HepG2 (cell line): ENCODE measurements at regions not wholly inside any gene's neighbourhood (a gene's known extent, or its start where the extent isn't known, plus 50 kb on each side); places are given as distances from the start of the nearest gene placed in this dataset.

Experiments
- ATAD3A ChIP-seq: sonication (generic); formaldehyde crosslinking; IDR thresholded peaks from 2 replicates; pipeline ENCODE4 v1.4.0; 2020; ENCODE audit warnings: missing genetic modification reagents
- ATF1 ChIP-seq: IDR thresholded peaks from 2 replicates; pipeline ENCODE4 v1.6.1; 2016; ENCODE audit warnings: mild to moderate bottlenecking, control low read depth
- BRCA1 ChIP-seq: sonication (generic); formaldehyde crosslinking; IDR thresholded peaks from 2 replicates; pipeline ENCODE4 v1.4.0; 2020; ENCODE audit warnings: missing genetic modification reagents
- ERF ChIP-seq: IDR thresholded peaks from 2 replicates; pipeline ENCODE4 v1.6.1; 2018; ENCODE audit warnings: missing biosample characterization, missing genetic modification reagents
- HDAC6 ChIP-seq: fragments of 200-600 bp; sonication (generic); IDR thresholded peaks from 2 replicates; pipeline ENCODE4 v1.7.0; 2017; ENCODE audit warnings: mild to moderate bottlenecking, antibody characterized with exemption, low read length, low read depth
- KLF13 ChIP-seq: sonication (generic); formaldehyde crosslinking; IDR thresholded peaks from 2 replicates; pipeline ENCODE4 v1.4.0; 2020; ENCODE audit warnings: mild to moderate bottlenecking, missing genetic modification reagents
- NFYB ChIP-seq: sonication (generic); formaldehyde crosslinking; IDR thresholded peaks from 2 replicates; pipeline ENCODE4 v1.4.0; 2020; ENCODE audit warnings: missing genetic modification reagents
- NR1H2 ChIP-seq: sonication (generic); formaldehyde crosslinking; IDR thresholded peaks from 2 replicates; pipeline ENCODE4 v1.8.1; 2022; ENCODE audit warnings: low read depth, missing genetic modification reagents, borderline replicate concordance
- SIN3B ChIP-seq: fragments of 150-350 bp; IDR thresholded peaks from 2 replicates; pipeline ENCODE4 v1.6.1; 2014; ENCODE audit warnings: low read length
- ZBTB8A ChIP-seq: sonication (generic); formaldehyde crosslinking; IDR thresholded peaks from 2 replicates; pipeline ENCODE4 v1.4.0; 2020; ENCODE audit warnings: mild to moderate bottlenecking, low read depth, missing genetic modification reagents, borderline replicate concordance
- ZFAT ChIP-seq: sonication (generic); formaldehyde crosslinking; conservative IDR thresholded peaks from 2 replicates; pipeline ENCODE4 v1.8.1; 2023; ENCODE audit warnings: missing genetic modification reagents, inconsistent platforms
- ZFP90 ChIP-seq: sonication (generic); formaldehyde crosslinking; IDR thresholded peaks from 2 replicates; pipeline ENCODE4 v1.8.0; 2022; ENCODE audit warnings: missing genetic modification reagents, mild to moderate bottlenecking, inconsistent platforms, borderline replicate concordance
- ZNF253 ChIP-seq: sonication (generic); formaldehyde crosslinking; IDR thresholded peaks from 2 replicates; pipeline ENCODE4 v1.8.0; 2022; ENCODE audit warnings: mild to moderate bottlenecking, missing genetic modification reagents, borderline replicate concordance
- ZNF335 ChIP-seq: sonication (generic); formaldehyde crosslinking; IDR thresholded peaks from 2 replicates; pipeline ENCODE4 v1.4.0; 2020; ENCODE audit warnings: missing genetic modification reagents
- TF ChIP-seq, protein P1 (sequence below): sonication (generic); formaldehyde crosslinking; IDR thresholded peaks from 2 replicates; pipeline ENCODE4 v1.4.0; 2020; ENCODE audit warnings: missing genetic modification reagents, mild to moderate bottlenecking, borderline replicate concordance
- TF ChIP-seq, protein P2 (sequence below): sonication (generic); formaldehyde crosslinking; conservative IDR thresholded peaks from 2 replicates; pipeline ENCODE4 v1.4.0; 2020; ENCODE audit warnings: missing genetic modification reagents
- TF ChIP-seq, protein P3 (sequence below): sonication (generic); formaldehyde crosslinking; IDR thresholded peaks from 2 replicates; pipeline ENCODE4 v1.4.0; 2020; ENCODE audit warnings: missing genetic modification reagents, borderline replicate concordance
- TF ChIP-seq, protein P4 (sequence below): sonication (generic); formaldehyde crosslinking; IDR thresholded peaks from 2 replicates; pipeline ENCODE4 v1.4.0; 2020; ENCODE audit warnings: missing genetic modification reagents
- TF ChIP-seq, protein P5 (sequence below): sonication (generic); formaldehyde crosslinking; IDR thresholded peaks from 2 replicates; pipeline ENCODE4 v1.8.1; 2023; ENCODE audit warnings: mild to moderate bottlenecking, inconsistent platforms, moderate library complexity, missing genetic modification reagents, borderline replicate concordance
- TF ChIP-seq, protein P6 (sequence below): sonication (generic); formaldehyde crosslinking; IDR thresholded peaks from 2 replicates; pipeline ENCODE4 v1.5.1; 2020; ENCODE audit warnings: missing genetic modification reagents, mild to moderate bottlenecking, borderline replicate concordance

DNA sequence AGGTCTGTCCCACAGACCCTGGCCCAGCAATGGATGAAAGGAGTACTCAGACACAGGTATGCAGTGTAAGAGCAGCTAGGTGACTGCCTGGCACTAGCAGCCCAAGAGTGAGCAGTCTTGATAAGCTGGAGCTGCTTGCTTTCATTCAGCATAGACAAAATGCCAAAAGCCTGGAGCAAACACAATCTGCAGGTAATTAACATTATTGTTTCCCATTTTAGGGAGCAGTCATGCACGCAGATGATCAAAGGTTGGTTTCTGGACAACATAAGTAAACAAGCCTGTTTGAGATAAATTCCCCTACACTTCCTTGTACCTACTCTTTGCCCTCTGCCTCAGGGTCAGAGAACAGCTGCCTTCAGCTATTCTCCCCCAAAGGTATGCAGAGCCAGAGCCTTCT, 73.7 kb upstream of the MSTN start (continued):
- TF ChIP-seq, protein P1, sequence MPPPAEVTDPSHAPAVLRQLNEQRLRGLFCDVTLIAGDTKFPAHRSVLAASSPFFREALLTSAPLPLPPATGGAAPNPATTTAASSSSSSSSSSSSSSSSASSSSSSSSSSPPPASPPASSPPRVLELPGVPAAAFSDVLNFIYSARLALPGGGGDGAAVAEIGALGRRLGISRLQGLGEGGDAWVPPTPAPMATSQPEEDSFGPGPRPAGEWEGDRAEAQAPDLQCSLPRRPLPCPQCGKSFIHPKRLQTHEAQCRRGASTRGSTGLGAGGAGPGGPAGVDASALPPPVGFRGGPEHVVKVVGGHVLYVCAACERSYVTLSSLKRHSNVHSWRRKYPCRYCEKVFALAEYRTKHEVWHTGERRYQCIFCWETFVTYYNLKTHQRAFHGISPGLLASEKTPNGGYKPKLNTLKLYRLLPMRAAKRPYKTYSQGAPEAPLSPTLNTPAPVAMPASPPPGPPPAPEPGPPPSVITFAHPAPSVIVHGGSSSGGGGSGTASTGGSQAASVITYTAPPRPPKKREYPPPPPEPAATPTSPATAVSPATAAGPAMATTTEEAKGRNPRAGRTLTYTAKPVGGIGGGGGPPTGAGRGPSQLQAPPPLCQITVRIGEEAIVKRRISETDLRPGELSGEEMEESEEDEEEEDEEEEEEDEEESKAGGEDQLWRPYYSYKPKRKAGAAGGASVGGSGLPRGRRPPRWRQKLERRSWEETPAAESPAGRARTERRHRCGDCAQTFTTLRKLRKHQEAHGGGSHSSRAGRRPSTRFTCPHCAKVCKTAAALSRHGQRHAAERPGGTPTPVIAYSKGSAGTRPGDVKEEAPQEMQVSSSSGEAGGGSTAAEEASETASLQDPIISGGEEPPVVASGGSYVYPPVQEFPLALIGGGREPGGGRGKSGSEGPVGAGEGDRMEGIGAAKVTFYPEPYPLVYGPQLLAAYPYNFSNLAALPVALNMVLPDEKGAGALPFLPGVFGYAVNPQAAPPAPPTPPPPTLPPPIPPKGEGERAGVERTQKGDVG (CRISPR knock-in tag): no peak
- TF ChIP-seq, protein P2, sequence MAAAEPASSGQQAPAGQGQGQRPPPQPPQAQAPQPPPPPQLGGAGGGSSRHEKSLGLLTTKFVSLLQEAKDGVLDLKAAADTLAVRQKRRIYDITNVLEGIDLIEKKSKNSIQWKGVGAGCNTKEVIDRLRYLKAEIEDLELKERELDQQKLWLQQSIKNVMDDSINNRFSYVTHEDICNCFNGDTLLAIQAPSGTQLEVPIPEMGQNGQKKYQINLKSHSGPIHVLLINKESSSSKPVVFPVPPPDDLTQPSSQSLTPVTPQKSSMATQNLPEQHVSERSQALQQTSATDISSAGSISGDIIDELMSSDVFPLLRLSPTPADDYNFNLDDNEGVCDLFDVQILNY (CRISPR knock-in tag): no peak
- TF ChIP-seq, protein P3, sequence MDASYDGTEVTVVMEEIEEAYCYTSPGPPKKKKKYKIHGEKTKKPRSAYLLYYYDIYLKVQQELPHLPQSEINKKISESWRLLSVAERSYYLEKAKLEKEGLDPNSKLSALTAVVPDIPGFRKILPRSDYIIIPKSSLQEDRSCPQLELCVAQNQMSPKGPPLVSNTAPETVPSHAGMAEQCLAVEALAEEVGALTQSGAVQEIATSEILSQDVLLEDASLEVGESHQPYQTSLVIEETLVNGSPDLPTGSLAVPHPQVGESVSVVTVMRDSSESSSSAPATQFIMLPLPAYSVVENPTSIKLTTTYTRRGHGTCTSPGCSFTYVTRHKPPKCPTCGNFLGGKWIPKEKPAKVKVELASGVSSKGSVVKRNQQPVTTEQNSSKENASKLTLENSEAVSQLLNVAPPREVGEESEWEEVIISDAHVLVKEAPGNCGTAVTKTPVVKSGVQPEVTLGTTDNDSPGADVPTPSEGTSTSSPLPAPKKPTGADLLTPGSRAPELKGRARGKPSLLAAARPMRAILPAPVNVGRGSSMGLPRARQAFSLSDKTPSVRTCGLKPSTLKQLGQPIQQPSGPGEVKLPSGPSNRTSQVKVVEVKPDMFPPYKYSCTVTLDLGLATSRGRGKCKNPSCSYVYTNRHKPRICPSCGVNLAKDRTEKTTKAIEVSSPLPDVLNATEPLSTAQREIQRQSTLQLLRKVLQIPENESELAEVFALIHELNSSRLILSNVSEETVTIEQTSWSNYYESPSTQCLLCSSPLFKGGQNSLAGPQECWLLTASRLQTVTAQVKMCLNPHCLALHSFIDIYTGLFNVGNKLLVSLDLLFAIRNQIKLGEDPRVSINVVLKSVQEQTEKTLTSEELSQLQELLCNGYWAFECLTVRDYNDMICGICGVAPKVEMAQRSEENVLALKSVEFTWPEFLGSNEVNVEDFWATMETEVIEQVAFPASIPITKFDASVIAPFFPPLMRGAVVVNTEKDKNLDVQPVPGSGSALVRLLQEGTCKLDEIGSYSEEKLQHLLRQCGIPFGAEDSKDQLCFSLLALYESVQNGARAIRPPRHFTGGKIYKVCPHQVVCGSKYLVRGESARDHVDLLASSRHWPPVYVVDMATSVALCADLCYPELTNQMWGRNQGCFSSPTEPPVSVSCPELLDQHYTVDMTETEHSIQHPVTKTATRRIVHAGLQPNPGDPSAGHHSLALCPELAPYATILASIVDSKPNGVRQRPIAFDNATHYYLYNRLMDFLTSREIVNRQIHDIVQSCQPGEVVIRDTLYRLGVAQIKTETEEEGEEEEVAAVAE: no peak
- 0 out of 2 replicates have a peak, but pooled peaks have one; percentile 24 for TF ChIP-seq ERF (CRISPR knock-in tag)
- TF ChIP-seq, protein P4, sequence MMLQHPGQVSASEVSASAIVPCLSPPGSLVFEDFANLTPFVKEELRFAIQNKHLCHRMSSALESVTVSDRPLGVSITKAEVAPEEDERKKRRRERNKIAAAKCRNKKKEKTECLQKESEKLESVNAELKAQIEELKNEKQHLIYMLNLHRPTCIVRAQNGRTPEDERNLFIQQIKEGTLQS: no peak
- no peak for TF ChIP-seq ATAD3A
- TF ChIP-seq NR1H2 (CRISPR knock-in tag): no peak
- TF ChIP-seq, protein P5, sequence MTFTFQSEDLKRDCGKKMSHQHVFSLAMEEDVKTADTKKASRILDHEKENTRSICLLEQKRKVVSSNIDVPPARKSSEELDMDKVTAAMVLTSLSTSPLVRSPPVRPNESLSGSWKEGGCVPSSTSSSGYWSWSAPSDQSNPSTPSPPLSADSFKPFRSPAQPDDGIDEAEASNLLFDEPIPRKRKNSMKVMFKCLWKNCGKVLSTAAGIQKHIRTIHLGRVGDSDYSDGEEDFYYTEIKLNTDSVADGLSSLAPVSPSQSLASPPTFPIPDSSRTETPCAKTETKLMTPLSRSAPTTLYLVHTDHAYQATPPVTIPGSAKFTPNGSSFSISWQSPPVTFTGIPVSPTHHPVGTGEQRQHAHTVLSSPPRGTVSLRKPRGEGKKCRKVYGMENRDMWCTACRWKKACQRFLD (CRISPR knock-in tag): no peak
- no peak for TF ChIP-seq NFYB
- no peak for TF ChIP-seq ZBTB8A (CRISPR knock-in tag)
- TF ChIP-seq KLF13: no peak
- no peak for TF ChIP-seq ZNF335 (CRISPR knock-in tag)
- no peak for TF ChIP-seq ZFP90
- no peak for TF ChIP-seq ZFAT (CRISPR knock-in tag)
- TF ChIP-seq ZNF253 (CRISPR knock-in tag): no peak
- peak; percentile 48 for TF ChIP-seq ATF1
- no peak for TF ChIP-seq SIN3B
- no peak for TF ChIP-seq HDAC6
- TF ChIP-seq, protein P6, sequence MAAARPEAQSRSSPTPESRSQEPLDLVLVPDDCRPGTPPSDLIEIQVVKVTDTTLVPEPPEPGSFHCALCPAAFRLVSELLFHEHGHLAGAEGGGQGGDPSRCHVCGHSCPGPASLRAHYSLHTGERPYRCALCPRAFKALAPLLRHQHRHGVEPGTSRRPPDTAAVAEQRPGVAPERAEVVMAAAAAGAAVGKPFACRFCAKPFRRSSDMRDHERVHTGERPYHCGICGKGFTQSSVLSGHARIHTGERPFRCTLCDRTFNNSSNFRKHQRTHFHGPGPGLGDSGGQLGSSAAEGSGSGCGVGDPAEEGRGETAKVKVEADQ (CRISPR knock-in tag): no peak
- no peak for TF ChIP-seq BRCA1 (CRISPR knock-in tag)
